NCI-H146 treated with DMSO at 0.1 percent for 48 hours (cell line): ENCODE measurements at regions not wholly inside any gene's neighbourhood (a gene's known extent, or its start where the extent isn't known, plus 50 kb on each side); places are given as distances from the start of the nearest gene placed in this dataset.

Experiments
- DNase-seq: peaks from one replicate; lab custom pipeline; 2025; ENCODE audit not compliant: unreplicated experiment; lab: John Stamatoyannopoulos, UW

- no peak for DNase-seq
Observed at GRCh38 chr4:176898791-176899190, 106.1 kb upstream of the VEGFC start.

GRCh38 chr4:176902710-176903323 lies 110.1 kb upstream of the VEGFC start:
- DNase-seq, result no peak

GRCh38 chr4:176906709-176907108 lies 114.0 kb upstream of the VEGFC start:
- DNase-seq, result no peak

- no peak for DNase-seq
Observed at GRCh38 chr4:176910646-176911045, 117.9 kb upstream of the VEGFC start.

- no peak for DNase-seq
Observed at GRCh38 chr4:176919631-176920030, 126.9 kb upstream of the VEGFC start.

- DNase-seq, result no peak
Observed at GRCh38 chr4:176920694-176921093, 128.0 kb upstream of the VEGFC start.

GRCh38 chr4:176921256-176921655 lies 128.5 kb upstream of the VEGFC start:
- DNase-seq, result no peak

GRCh38 chr4:176924238-176924637 lies 131.5 kb upstream of the VEGFC start:
- DNase-seq, result no peak

- no peak for DNase-seq
Observed at GRCh38 chr4:176925962-176926361, 133.2 kb upstream of the VEGFC start.

- DNase-seq, result no peak
Observed at GRCh38 chr4:176927117-176927516, 134.4 kb upstream of the VEGFC start.

- no peak for DNase-seq
Observed at GRCh38 chr4:176927664-176928063, 134.9 kb upstream of the VEGFC start.

GRCh38 chr4:176939445-176939844 lies 146.7 kb upstream of the VEGFC start:
- DNase-seq, result no peak

GRCh38 chr4:176945334-176945733 lies 152.6 kb upstream of the VEGFC start:
- DNase-seq, result no peak

GRCh38 chr4:176949029-176949428 lies 156.3 kb upstream of the VEGFC start:
- no peak for DNase-seq

- DNase-seq, result no peak
Observed at GRCh38 chr4:176953021-176953420, 160.3 kb upstream of the VEGFC start.

GRCh38 chr4:176957353-176958118 lies 164.8 kb upstream of the VEGFC start:
- no peak for DNase-seq

- DNase-seq, result no peak
Observed at GRCh38 chr4:176959980-176960379, 167.3 kb upstream of the VEGFC start.

- DNase-seq, result no peak
Observed at GRCh38 chr4:176963121-176963520, 170.4 kb upstream of the VEGFC start.

- DNase-seq, result no peak
Observed at GRCh38 chr4:176964116-176964691, 171.5 kb upstream of the VEGFC start.

GRCh38 chr4:176967586-176967985 lies 174.9 kb upstream of the VEGFC start:
- no peak for DNase-seq

- DNase-seq, result no peak
Observed at GRCh38 chr4:176968094-176968493, 175.4 kb upstream of the VEGFC start.

GRCh38 chr4:176969011-176969410 lies 176.3 kb upstream of the VEGFC start:
- DNase-seq, result no peak
